HG03095 (cell line): ENCODE measurements at regions not wholly inside any gene's neighbourhood (a gene's known extent, or its start where the extent isn't known, plus 50 kb on each side); places are given as distances from the start of the nearest gene placed in this dataset.
"Not testable (repeated sequence)": the region's sequence is repeated elsewhere in the genome, so short reads cannot be mapped to it uniquely, and the experiment has no call there.

Experiments
- ATAC-seq: cut with Tn5 transposase; IDR thresholded peaks from one replicate; pipeline ENCODE4 v1.9.1; 2021; ENCODE audit warnings: moderate library complexity; ENCODE audit not compliant: unreplicated experiment

GRCh38 chr2:37569131-37569823, 102.2 kb downstream of the CDC42EP3 start:
- ATAC-seq = no peak

GRCh38 chr2:37569986-37570679, 101.3 kb downstream of the CDC42EP3 start:
- no peak for ATAC-seq

GRCh38 chr2:37570773-37571586, 100.5 kb downstream of the CDC42EP3 start:
- ATAC-seq = peak; percentile 74

GRCh38 chr2:37571587-37572136, 99.8 kb downstream of the CDC42EP3 start:
- no peak for ATAC-seq

GRCh38 chr2:37573451-37574388, 97.7 kb downstream of the CDC42EP3 start:
- ATAC-seq = peak; percentile 64

GRCh38 chr2:37575780-37576179, 95.7 kb downstream of the CDC42EP3 start:
- ATAC-seq = no peak

GRCh38 chr2:37576194-37576593, 95.2 kb downstream of the CDC42EP3 start:
- ATAC-seq = not testable (repeated sequence)

GRCh38 chr2:37576831-37577230, 94.6 kb downstream of the CDC42EP3 start:
- no peak for ATAC-seq

GRCh38 chr2:37579192-37579713, 92.2 kb downstream of the CDC42EP3 start:
- no peak for ATAC-seq

- not testable (repeated sequence) for ATAC-seq
Observed at GRCh38 chr2:37579949-37580348, 91.5 kb downstream of the CDC42EP3 start.

GRCh38 chr2:37581433-37581832, 90.0 kb downstream of the CDC42EP3 start:
- ATAC-seq = no peak

GRCh38 chr2:37582481-37583220, 88.8 kb downstream of the CDC42EP3 start:
- ATAC-seq = no peak

- no peak for ATAC-seq
Observed at GRCh38 chr2:37583402-37583801, 88.0 kb downstream of the CDC42EP3 start.

- ATAC-seq = no peak
Observed at GRCh38 chr2:37583867-37584266, 87.6 kb downstream of the CDC42EP3 start.

GRCh38 chr2:37585295-37585908, 86.0 kb downstream of the CDC42EP3 start:
- no peak for ATAC-seq

GRCh38 chr2:37585982-37586621, 85.3 kb downstream of the CDC42EP3 start:
- ATAC-seq = peak; percentile 38

- no peak for ATAC-seq
Observed at GRCh38 chr2:37586663-37587317, 84.7 kb downstream of the CDC42EP3 start.

GRCh38 chr2:37587817-37588216, 83.6 kb downstream of the CDC42EP3 start:
- no peak for ATAC-seq
